Right lobe of liver (tissue), 4 donors: ENCODE measurements at regions not wholly inside any gene's neighbourhood (a gene's known extent, or its start where the extent isn't known, plus 50 kb on each side); places are given as distances from the start of the nearest gene placed in this dataset.

Experiments
- POLR2A ChIP-seq: fragments of 450-650 bp; IDR thresholded peaks from one replicate; pipeline ENCODE4 v1.6.1; 2017; ENCODE audit warnings: antibody characterized with exemption, mild to moderate bottlenecking
- TF ChIP-seq, protein P1 (sequence below), 4 donors: fragments of 200-600 bp in 3 of 4; fragments of 450-650 bp in 1 of 4; IDR thresholded peaks; one replicate each; pipeline versions ENCODE4 v1.5.1 to v1.8.0; 2016 to 2022; ENCODE audit warnings: antibody characterized with exemption in 4 of 4, mild to moderate bottlenecking in 2 of 4
- donor health status: DM: no; HTN: no; CAD: no.
- donor health status: DM: no; HTN: no; CAD: no.
- donor health status: DM: no; HTN: yes; CAD: no.

DNA sequence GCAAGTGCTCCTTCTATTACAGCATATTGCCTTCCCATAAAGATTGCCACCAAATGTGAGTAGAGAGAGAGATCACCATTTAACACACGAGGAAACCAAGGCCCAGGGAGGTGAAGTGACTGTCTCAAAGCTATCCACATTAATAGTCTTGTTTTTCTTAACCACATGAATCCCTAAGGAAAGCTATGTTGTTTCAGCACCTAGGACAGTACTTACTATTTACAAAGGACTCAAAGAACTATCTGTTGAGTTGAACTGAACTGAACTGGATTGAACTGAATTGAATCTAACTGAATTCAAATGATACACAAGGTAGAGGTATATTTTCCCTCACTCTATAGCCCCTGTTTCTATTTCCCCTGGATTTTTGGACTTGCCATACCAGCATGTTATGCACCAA is 430.4 kb downstream of the CAAP1 start:
- TF ChIP-seq, protein P1, sequence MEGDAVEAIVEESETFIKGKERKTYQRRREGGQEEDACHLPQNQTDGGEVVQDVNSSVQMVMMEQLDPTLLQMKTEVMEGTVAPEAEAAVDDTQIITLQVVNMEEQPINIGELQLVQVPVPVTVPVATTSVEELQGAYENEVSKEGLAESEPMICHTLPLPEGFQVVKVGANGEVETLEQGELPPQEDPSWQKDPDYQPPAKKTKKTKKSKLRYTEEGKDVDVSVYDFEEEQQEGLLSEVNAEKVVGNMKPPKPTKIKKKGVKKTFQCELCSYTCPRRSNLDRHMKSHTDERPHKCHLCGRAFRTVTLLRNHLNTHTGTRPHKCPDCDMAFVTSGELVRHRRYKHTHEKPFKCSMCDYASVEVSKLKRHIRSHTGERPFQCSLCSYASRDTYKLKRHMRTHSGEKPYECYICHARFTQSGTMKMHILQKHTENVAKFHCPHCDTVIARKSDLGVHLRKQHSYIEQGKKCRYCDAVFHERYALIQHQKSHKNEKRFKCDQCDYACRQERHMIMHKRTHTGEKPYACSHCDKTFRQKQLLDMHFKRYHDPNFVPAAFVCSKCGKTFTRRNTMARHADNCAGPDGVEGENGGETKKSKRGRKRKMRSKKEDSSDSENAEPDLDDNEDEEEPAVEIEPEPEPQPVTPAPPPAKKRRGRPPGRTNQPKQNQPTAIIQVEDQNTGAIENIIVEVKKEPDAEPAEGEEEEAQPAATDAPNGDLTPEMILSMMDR (IDR thresholded peaks at IDR 0.05): no peak
- TF ChIP-seq POLR2A: no peak
